DMS53 (cell line): ENCODE measurements at regions not wholly inside any gene's neighbourhood (a gene's known extent, or its start where the extent isn't known, plus 50 kb on each side); places are given as distances from the start of the nearest gene placed in this dataset.

Experiments used
- DNase-seq: peaks from one replicate; lab custom pipeline; 2025; lab: John Stamatoyannopoulos, UW

- DNase-seq: no peak
Observed at GRCh38 chr10:70966646-70967553, 78.5 kb upstream of the PCBD1 start.

GRCh38 chr10:70967591-70968587 is 79.5 kb upstream of the PCBD1 start:
- DNase-seq: peak; percentile 85

GRCh38 chr10:70969188-70969587 is 80.8 kb upstream of the PCBD1 start:
- DNase-seq: no peak

- no peak for DNase-seq
Observed at GRCh38 chr10:70970830-70971229, 82.5 kb upstream of the PCBD1 start.

- no peak for DNase-seq
Observed at GRCh38 chr10:70973275-70973674, 84.9 kb upstream of the PCBD1 start.

- peak; percentile 70 for DNase-seq
Observed at GRCh38 chr10:70974351-70974901, 86.1 kb upstream of the PCBD1 start.

GRCh38 chr10:70974920-70975319 is 86.6 kb upstream of the PCBD1 start:
- DNase-seq: no peak

- DNase-seq: no peak
Observed at GRCh38 chr10:70976063-70976695, 87.8 kb upstream of the PCBD1 start.

GRCh38 chr10:70977625-70978024 is 89.3 kb upstream of the PCBD1 start:
- DNase-seq: no peak

- DNase-seq: no peak
Observed at GRCh38 chr10:70978181-70978580, 89.8 kb upstream of the PCBD1 start.

- no peak for DNase-seq
Observed at GRCh38 chr10:70978816-70979480, 90.6 kb upstream of the PCBD1 start.

GRCh38 chr10:70980687-70981086 is 92.3 kb upstream of the PCBD1 start:
- DNase-seq: no peak

- no peak for DNase-seq
Observed at GRCh38 chr10:70981171-70981836, 92.9 kb upstream of the PCBD1 start.

GRCh38 chr10:70981936-70982335 is 93.6 kb upstream of the PCBD1 start:
- DNase-seq: no peak

GRCh38 chr10:70982443-70982842 is 94.1 kb upstream of the PCBD1 start:
- no peak for DNase-seq

- no peak for DNase-seq
Observed at GRCh38 chr10:70984986-70985722, 96.8 kb upstream of the PCBD1 start.

GRCh38 chr10:70985824-70986622 is 97.7 kb upstream of the PCBD1 start:
- no peak for DNase-seq

GRCh38 chr10:70986623-70986950 is 98.2 kb upstream of the PCBD1 start:
- no peak for DNase-seq

GRCh38 chr10:70987396-70988130 is 99.2 kb upstream of the PCBD1 start:
- DNase-seq: no peak
